NOMO-1 treated with DMSO at 0.1 percent for 48 hours (cell line): ENCODE measurements at regions not wholly inside any gene's neighbourhood (a gene's known extent, or its start where the extent isn't known, plus 50 kb on each side); places are given as distances from the start of the nearest gene placed in this dataset.
"Not testable (repeated sequence)": the region's sequence is repeated elsewhere in the genome, so short reads cannot be mapped to it uniquely, and the experiment has no call there.

ENCODE experiments used
- DNase-seq: peaks from one replicate; lab custom pipeline; 2025; ENCODE audit not compliant: unreplicated experiment; lab: John Stamatoyannopoulos, UW

DNA sequence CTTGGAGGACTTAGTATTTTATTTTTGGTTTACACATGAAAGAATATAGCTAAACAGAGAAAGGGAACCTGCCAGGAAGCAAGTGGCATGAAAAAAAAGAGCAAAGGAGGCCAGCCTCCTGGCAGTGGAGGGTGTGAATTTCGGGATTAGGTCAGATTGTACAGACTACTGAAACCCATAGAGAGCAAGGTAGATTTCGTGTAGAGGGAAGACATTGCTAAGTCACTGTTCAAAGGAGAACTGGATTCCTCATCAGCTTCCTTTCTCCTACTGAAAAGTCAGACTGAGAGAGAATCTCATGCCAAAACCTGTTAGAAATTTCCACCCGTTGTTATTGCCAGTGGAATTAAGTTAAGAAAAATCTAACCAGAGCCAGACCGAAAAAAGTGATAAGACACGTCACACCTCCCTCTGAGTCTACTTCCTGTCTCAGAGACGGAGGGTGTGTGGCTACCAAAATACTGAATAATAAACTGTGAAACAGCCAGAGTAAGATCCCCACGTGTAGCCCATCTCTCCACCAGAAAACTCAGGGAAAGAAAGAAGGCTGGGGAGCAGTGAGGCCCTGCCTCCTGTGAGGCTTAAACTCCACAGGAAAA, 118.8 kb downstream of the SKIDA1 start:
- peak; percentile 39 for DNase-seq

DNA sequence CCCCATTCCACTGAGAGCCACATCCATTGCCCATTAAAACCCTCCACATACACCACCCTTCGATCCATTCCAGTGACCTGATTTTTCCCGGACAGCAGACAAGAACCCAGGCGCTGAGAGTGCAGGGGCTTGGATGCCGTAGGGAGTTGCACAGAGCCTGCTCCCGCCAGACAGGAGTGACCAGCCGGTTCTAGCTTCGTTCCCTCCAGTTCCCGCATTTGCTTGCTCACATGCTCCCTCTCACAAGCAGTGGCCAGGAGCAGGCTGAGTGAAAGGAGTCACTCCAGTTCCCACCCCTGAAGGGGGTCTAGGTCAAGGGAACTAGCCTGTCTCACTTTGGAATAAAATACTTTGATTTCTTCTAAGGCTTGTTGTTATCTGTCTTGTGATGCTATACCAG, 119.5 kb downstream of the SKIDA1 start:
- DNase-seq: no peak

DNA sequence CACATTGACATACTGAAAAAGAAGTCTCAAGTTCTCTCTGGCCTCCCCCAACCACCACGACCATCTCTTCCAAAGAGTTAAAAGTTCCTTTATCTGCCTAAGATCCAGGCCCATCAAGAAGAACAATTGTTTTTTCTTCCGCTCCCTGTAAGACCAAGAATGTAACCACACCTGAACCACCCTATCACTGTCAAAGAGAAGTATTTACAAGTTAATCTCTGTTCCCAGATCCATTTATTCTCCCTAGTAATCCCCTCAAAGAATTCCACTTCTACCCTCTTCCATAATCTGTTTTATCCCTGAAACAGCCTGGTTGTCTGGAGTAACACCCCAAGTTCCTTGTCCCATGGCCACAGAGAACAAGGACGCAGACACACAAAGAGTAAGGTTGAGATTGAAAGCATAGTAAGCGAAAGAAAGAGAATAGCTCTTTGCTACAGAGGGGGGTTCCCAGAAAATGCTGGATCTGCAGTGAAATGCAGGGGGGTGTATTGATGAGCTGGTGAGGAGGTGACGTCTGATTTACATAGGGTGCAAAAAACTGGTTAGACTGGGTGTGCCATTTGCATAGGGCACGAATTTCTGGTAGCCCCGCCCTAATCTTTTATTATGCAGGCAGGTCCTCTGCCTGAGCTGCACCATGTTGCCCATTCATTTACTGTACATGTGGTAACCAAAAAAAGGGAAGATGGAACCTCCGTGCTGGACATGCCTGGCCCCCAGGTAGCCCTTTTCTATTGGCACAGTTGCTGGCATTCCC, 122.0 kb downstream of the SKIDA1 start:
- DNase-seq: no peak

DNA sequence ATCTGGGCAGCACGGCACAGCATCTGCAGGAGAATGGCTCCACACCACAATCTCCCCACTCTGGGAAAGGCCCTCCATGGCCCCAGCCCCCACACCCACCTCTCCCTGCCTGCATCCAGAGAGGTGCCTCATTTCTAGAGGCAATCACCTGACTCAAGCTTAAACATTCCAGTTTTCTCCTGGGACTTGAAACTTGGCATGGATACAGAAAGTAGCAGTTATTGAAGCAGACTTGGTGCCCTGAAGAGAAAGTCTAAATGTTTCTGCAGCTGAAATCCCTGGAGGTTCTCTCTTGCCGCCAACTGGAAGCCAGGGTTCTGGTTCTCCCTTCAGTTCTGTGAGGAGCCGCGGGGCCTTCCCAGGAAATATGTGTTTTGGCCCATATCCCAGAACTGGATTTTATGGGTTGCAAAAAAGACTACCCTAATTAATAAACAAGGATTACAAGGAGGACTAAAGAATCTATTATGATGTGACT, 122.8 kb downstream of the SKIDA1 start:
- no peak for DNase-seq

DNA sequence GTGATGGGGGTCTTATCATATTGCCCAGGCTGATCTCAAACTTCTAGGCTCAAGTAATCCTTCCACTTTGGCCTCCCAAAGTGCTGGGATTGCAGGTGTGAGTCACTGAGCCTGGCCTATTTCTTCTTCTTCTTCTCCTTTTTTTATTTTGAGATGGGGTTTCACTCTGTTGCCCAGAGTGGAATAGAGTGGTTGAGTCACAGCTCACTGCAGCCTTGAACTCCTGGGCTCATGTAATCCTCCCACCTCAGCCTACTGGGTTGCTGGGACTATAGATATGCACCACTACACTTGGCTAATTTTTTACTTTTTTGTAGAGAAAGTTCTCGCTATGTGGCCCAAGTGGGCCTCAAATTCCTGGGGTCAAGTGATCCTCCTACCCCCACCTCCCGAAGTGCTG, 124.3 kb downstream of the SKIDA1 start:
- DNase-seq: peak; percentile 42

DNA sequence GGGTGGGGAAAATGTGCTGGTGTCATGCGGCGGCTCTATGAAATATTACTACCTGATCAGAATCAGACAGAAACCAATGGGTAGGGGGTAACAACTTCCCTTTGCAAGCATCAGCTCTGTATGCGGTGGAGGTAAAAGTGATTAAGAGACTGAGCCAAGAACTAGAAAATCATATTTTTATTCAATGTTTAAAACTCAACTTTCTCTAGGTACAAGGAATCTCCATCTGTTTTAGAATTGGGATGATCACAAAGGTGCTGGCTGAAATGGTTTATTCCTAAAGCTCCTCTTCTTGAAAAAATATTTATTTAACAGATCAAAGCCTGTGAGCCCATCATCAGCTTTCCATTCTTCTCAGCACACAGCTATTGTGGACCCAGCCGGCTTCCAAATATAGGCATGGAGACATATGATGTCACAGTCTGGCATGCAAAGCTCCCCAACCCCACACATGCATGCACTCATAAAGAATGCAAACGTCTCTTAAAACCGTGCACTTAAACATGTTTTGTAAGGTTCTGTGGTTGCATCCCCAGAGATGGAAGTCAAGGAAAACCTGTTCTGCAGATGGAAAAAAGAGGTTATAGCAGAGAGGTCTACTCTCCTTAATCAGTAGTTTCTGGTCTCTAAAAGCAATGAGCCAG, 126.0 kb downstream of the SKIDA1 start:
- no peak for DNase-seq

DNA sequence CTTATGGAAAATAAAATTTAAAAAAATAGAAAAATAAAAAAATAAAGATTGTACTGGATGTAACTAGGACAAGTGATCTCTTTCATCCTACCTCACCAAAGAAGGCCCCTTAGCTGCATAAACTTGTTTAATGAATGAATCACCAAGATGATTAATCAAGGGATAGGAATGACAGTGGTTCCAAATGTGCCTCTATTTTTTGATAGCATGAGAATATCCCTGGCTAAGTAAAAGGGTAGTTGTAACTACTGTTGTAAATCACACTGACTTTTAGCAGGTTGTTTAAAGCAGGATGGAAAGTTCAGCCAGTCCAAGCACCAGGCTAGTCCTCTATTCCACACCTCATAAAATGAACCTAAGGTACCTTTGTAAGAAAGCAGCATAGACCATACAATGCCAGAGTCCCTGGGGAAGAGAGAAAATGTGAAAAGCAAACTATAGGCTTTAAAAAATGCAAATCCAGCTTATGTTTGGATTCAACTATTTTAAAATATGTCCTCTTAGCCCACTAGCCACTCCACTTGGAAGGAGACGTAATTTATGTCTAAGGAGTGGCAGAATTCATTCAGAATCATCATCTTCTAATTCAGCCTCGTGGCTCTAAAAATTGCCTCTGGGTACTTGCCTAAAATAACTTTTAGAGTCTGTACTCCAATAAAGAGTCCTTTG, 126.8 kb downstream of the SKIDA1 start:
- no peak for DNase-seq

DNA sequence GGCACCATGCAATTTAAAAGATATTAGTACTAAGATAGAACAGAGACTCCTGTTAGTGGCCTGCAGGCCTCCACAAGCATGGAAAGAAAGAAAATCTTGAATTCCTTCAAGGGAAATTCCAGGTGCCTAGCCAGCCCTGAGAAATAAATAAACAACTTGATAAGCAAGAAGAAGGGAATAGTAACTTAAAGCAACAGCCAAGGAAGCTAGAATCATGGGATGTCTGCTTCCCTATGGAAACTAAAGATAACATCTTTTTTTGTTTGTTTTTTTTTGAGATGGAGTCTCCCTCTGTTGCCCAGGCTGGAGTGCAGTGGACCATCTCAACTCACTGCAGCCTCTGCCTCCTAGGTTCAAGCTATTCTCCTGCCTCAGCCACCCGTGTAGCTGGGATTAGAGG, 128.6 kb downstream of the SKIDA1 start:
- no peak for DNase-seq

DNA sequence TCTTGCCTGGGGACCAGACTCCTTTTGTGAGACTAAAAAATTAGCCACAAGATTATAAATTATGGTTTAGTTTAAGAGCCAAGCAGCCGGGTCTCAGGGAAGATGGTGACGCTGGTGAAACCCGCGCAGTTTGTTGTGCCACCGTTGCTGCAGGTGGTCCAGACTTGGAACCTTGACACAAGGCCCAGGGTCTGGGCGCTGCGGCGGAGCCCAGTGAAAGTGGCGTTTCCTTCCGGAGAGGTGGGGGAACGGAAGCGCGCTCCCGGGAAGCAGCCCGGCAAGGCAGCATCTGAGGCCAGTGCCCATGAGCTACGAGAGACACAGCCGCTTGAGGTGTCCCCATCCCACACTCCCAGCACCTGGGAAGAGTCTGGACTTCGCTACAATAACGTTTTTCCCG, 131.6 kb downstream of the SKIDA1 start:
- no peak for DNase-seq

DNA sequence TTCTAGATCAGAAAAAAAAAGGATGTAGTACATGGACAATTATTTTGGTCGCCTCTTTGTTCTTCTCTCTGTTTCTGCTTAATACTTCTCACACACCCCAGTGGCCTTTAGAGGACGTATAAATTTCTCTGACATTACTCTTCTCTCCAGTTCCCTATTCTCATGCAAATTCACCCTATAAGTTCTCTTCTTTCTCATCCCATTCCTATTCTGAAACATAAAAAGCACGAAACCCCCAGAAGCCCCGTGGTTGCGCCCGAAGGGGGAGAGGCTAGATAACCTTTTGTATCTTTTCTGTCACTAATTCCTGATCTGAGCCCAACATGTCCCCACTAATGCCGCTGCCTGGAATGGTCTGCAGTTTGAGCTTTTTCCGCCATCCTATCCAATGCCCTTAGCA, 136.9 kb downstream of the SKIDA1 start:
- peak; percentile 30 for DNase-seq

DNA sequence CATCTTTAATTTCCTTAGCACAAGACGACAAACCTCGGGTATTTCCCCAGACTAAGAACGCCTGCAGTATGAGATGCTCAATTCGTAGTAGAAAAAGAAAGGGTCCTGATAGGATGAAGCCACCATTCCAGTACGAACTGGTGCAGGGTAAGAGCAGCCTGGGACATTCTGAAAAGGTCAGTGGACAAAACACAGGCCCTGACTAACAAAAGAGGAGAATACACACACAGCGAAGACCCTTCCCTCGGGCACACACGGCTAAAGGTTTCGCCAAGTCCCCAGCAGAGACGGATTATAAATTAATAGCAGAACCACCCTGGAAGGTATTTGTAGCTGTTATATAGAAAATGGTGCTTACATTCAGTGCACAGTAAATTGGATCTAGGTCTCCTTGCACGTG, 137.6 kb downstream of the SKIDA1 start:
- no peak for DNase-seq

DNA sequence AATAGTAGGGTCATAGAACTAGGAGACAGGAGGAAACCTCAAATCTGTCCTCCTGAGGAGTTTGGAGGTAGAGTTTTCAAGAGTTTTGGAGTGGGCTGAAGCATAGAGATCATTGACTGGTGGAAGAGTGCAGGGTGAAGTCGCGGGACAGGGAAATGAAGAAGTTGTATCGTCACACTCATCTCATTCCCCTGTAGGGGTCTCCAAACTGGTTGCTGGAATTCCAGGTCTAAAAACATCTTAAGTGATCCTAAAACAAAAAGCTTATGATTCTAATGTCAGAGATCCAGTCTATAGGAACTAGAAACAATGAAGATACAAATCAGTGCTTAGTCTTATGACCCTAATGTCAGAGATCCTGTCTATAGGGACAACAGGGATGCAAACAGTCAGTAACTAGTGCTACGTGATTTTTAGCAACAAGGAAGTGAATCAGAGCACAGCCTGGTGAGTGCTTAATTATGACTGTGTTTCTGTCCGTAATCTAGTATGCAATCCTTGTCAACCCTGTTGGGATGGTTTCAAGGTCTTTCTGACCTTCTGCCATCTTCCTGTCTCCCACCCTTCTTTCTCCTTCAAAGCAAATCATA, 139.4 kb downstream of the SKIDA1 start:
- no peak for DNase-seq

DNA sequence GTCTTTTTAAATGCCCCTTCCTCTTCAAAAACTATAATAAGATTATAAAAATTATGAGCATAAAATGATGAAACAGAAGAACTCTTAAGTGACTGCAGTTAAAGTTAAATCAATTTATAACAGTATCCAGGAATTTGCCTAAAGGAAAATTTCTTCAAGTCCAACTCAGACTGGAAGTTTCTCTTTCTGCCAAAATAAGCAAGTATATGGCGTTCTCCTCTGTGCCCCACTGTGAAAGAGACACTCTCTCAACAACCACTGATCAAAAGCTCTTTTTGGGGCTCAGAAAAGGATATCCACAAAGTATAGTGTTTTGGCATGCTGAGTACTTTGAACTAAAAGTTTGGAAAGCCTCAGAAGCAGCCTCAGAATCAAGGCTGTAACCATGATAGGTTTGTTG, 139.9 kb downstream of the SKIDA1 start:
- no peak for DNase-seq

DNA sequence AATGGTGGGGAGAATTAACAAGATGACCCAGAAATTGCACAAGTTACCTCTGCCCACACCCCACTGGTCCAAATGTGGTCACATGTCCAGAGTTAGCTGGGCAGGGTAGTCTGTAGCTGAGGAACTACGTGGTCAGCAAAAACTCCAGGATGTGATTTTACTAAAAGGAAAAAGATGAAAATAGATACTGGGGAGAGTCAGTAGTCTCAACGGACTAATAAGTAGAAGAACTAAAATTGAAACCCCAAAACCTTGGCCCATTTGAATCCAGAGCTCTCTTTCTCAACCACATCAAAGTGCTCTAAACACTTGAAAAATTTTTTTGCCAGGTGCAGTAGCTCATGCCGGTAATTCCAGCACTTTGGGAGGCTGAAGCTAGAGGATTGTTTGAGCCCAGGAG, 146.3 kb downstream of the SKIDA1 start:
- no peak for DNase-seq

DNA sequence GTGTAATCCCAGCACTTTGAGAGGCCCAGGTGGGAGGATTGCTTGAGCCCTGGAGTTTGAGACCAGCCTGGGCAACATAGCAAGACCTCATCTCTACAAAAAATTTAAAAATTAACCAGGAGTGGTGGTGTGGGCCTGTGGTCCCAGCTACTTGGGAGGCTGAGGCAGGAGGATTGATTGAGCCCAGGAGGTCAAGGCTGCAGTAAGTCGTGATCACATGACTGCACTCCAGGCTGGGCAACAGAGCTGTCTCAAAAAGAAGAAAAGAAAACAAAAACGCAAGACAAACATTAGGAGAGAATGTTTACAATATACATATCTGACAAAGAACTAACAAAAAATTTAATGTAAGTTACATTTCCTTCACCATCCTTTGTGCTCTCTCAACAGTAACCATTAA, 150.2 kb downstream of the SKIDA1 start:
- DNase-seq: not testable (repeated sequence)

DNA sequence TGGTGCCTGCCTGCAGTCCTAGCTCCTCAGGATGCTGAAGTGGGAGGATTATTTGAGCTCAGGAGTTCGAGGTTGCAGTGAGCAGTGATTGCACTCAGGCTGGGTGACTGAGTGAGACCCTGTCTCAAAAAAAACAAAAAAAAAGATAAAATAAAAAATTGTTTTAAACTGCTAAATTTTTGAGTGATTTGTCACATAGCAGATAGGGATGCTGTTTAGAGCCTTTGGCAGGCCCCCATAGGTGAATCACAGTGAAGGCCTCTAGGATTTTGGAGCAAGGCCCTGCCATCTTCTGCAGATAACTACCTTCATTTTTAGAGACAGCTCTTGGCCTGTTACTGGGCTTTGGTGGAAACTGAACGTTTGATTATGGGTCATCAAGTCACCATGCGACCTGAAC, 151.6 kb downstream of the SKIDA1 start:
- not testable (repeated sequence) for DNase-seq

DNA sequence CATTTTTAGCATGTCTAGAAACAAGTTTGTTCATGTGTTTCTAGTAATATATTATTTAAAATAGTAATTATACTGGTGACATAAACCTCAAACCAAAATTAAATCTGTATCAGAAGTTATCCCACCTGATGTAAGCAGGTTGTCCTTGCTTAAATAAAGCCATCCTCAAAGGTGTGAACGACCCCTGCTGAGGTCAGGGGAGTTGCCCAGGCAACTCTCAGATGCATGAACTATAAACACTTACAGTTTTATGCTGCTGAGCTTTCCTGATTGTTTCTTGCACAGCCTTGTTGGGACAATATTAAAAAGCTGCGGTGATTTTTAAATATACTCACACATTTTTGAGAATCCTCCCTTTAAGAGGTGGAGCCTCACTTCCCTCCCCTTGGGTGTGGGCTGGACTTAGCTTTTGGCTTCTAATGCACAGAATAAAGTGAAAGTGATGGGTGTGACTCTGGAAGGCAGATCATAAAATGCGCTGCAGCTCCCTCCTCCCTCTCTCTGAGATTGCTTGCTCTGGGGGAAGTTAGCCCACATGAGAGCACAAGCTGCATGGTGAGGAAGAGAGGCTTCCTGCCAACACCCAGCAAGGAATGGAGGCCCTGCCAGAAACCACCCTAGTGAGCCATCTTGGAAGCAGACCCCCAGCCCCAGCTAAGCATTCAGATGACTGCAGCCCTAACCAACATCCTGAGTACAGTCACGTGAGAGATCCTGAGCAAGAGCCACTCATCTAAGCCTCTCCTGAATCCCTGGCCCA, 152.7 kb downstream of the SKIDA1 start:
- peak; percentile 99 for DNase-seq

DNA sequence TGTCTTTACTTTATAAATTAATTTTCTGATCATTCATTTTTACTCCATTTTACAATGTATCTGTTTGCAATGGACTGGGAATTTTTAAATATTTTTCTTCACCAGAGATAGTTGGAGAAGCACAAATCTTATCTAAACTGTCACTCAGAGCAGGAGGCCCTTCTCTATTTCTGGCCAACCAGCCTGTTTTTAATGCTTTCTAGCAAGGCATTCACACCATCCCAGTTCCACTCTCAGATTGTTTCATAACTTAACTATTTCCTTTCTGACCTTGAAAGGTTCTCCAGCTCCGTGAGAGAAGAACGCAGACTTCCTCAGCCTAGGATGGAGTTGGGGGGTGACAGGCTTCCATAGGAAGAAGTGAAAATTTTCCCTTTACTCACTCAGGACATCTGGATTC, 155.8 kb downstream of the SKIDA1 start:
- peak; percentile 58 for DNase-seq

DNA sequence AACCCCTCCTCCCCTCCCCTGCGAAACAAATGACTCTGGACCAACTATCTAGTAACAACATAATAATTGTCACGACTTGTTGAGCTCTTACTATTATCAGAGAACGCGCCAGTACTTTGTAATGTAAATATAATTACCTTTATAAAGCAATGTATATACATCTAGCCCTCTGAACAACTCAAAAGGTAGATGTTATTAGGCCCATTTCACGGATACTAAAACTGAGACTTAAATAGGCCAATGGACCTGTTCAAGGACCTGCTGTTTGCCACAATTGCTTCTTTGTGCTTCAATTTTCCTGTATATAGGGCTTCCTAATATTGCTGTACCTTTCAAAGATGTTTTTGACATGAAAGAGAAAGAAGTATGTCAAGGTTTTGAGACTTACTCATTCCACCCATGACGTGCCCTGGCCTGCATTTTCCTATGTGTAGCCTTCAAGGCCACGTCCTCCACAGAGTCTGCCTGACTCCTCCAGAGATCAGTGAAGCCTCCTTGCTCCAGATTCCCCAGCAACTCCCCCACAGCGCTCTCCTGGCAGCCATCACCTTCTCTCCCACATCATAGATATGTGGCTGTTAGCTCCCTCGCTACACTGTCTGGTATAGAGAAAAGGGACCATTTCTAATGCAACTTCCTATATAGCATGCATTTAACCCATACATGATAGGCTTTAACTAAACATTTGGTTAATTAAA, 156.6 kb downstream of the SKIDA1 start:
- DNase-seq: no peak

DNA sequence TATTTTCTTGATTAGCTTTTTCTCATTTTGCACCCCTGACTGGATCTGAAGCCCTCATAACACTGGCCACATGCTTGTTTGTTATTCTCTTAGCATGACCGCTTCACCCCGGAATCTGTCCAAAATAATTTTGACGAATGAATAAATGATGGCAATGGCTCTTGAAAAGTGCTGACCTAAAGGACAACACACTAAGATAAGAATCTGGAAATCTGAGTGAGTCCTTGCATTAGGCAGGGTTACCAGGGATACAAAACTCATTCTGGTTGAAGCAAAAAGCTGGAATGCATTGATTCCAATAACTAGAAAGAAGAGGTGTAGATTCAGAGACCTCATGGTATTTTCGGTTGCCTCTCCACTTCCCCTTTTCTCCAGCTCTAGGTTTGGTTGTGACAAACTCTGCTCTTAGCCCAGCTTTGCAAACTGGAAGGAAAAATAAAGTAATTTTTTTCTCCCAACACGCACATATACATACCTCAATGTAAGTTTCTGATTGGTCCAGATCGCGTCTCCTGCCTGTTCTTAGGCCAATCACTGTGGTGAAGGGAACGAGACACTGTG, 157.4 kb downstream of the SKIDA1 start:
- DNase-seq: peak; percentile 98
